Endothelial cell (in vitro differentiated cells): ENCODE measurements at regions not wholly inside any gene's neighbourhood (a gene's known extent, or its start where the extent isn't known, plus 50 kb on each side); places are given as distances from the start of the nearest gene placed in this dataset.

Experiments
- DNase-seq: peaks from one replicate; pipeline ENCODE4 v3.0.0; 2021; ENCODE audit warnings: low spot score
- H3K27ac Mint-ChIP-seq: one replicate; pipeline ENCODE4 v1.8.0; 2021; ENCODE audit warnings: mixed read lengths, inconsistent platforms; ENCODE audit not compliant: unreplicated experiment
- H3K27me3 Mint-ChIP-seq: one replicate; pipeline ENCODE4 v1.8.0; 2021; ENCODE audit warnings: mild to moderate bottlenecking, moderate library complexity, mixed read lengths, inconsistent platforms; ENCODE audit not compliant: unreplicated experiment
- H3K36me3 Mint-ChIP-seq: one replicate; pipeline ENCODE4 v1.8.0; 2021; ENCODE audit warnings: mild to moderate bottlenecking, low read depth, mixed read lengths, inconsistent platforms; ENCODE audit not compliant: unreplicated experiment
- H3K4me1 Mint-ChIP-seq: one replicate; pipeline ENCODE4 v1.8.0; 2021; ENCODE audit warnings: mild to moderate bottlenecking, mixed read lengths, inconsistent platforms; ENCODE audit not compliant: unreplicated experiment
- H3K4me3 Mint-ChIP-seq: one replicate; pipeline ENCODE4 v1.8.0; 2021; ENCODE audit warnings: mild to moderate bottlenecking, mixed read lengths, inconsistent platforms; ENCODE audit not compliant: unreplicated experiment
- H3K9me3 Mint-ChIP-seq: one replicate; pipeline ENCODE4 v1.8.0; 2021; ENCODE audit warnings: mixed read lengths, inconsistent platforms; ENCODE audit not compliant: unreplicated experiment
- CTCF ChIP-seq: fragments of 200-600 bp; sonication (generic); IDR thresholded peaks from one replicate; pipeline ENCODE4 v1.5.0; 2021; ENCODE audit warnings: antibody characterized with exemption; ENCODE audit not compliant: unreplicated experiment

GRCh38 chr13:104375614-104376013, 1309.4 kb upstream of the SLC10A2 start:
- no peak overlapping the region for H3K27ac Mint-ChIP-seq
- no peaks in the 10 kb centered on the region for H3K36me3 Mint-ChIP-seq
- no peak overlapping the region for H3K4me3 Mint-ChIP-seq
- H3K4me1 Mint-ChIP-seq, result no peaks in the 10 kb centered on the region
- H3K9me3 Mint-ChIP-seq, result no peaks in the 10 kb centered on the region
- TF ChIP-seq CTCF, result no peak
- DNase-seq, result no peak
- no peaks in the 10 kb centered on the region for H3K27me3 Mint-ChIP-seq

- no peak for TF ChIP-seq CTCF
Measured at GRCh38 chr13:104372095-104372655, 1306.0 kb upstream of the SLC10A2 start.

GRCh38 chr13:104365430-104365829, 1299.2 kb upstream of the SLC10A2 start:
- DNase-seq, result no peak
- Mint-ChIP-seq H3K4me1 (no peaks in the 10 kb centered on the region), H3K36me3 (no peaks in the 10 kb centered on the region), H3K9me3 (no peaks in the 10 kb centered on the region), H3K27ac (no peak overlapping the region), H3K4me3 (no peak overlapping the region), H3K27me3 (no peaks in the 10 kb centered on the region)
- no peak for TF ChIP-seq CTCF

More at GRCh38 chr13:104372095-104372655, 1306.0 kb upstream of the SLC10A2 start:
- Mint-ChIP-seq H3K36me3 (no peaks in the 10 kb centered on the region), H3K27me3 (no peaks in the 10 kb centered on the region), H3K4me3 (no peak overlapping the region), H3K4me1 (no peaks in the 10 kb centered on the region), H3K9me3 (no peaks in the 10 kb centered on the region), H3K27ac (no peak overlapping the region)
- DNase-seq, result no peak

GRCh38 chr13:104357672-104358354, 1291.6 kb upstream of the SLC10A2 start:
- no peak overlapping the region for H3K4me3 Mint-ChIP-seq
- no peak overlapping the region for H3K27ac Mint-ChIP-seq
- H3K27me3 Mint-ChIP-seq, result no peaks in the 10 kb centered on the region
- no peaks in the 10 kb centered on the region for H3K36me3 Mint-ChIP-seq
- no peaks in the 10 kb centered on the region for H3K9me3 Mint-ChIP-seq
- no peak for TF ChIP-seq CTCF
- no peak for DNase-seq
- no peaks in the 10 kb centered on the region for H3K4me1 Mint-ChIP-seq

GRCh38 chr13:104357174-104357573, 1291.0 kb upstream of the SLC10A2 start:
- Mint-ChIP-seq H3K27ac (no peak overlapping the region), H3K27me3 (no peaks in the 10 kb centered on the region), H3K4me3 (no peak overlapping the region), H3K9me3 (no peaks in the 10 kb centered on the region), H3K4me1 (no peaks in the 10 kb centered on the region), H3K36me3 (no peaks in the 10 kb centered on the region)
- TF ChIP-seq CTCF, result no peak
- DNase-seq, result no peak
